HG03196 (cell line): ENCODE measurements at regions not wholly inside any gene's neighbourhood (a gene's known extent, or its start where the extent isn't known, plus 50 kb on each side); places are given as distances from the start of the nearest gene placed in this dataset.
"Not testable (repeated sequence)": the region's sequence is repeated elsewhere in the genome, so short reads cannot be mapped to it uniquely, and the experiment has no call there.

Source experiments
- ATAC-seq: cut with Tn5 transposase; IDR thresholded peaks from one replicate; pipeline ENCODE4 v1.9.1; 2021; ENCODE audit not compliant: unreplicated experiment

- ATAC-seq = no peak
Observed at GRCh38 chr13:80555796-80556678, 215.1 kb upstream of the SPRY2 start.

DNA sequence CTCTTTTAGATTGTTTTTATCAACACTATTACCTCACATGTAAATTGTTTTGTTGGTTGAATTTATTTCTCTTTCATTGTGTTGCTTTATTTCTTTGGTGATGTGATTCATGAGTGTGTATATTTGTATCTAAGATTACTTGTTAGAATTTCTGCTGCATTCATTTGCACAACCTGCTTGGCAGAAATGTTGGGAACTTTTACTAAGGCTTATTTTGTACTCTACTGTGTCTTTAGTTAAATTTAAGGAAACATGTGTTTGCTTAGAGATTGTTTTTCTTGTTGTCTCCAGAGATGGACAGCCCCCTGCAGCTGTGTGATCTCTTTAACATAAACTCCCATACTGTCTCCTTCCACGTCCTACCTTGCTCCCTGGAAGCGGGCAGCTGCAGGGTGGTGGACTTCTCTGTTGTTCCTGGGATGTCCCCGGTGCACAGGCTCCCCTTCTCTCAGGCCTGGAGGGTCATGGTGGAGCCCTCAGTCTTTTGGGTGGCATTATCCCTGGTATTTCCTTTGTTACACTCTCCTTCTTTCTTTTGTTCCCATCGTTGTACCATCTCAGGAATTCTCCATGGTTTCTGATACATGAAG, 212.0 kb upstream of the SPRY2 start:
- no peak for ATAC-seq

DNA sequence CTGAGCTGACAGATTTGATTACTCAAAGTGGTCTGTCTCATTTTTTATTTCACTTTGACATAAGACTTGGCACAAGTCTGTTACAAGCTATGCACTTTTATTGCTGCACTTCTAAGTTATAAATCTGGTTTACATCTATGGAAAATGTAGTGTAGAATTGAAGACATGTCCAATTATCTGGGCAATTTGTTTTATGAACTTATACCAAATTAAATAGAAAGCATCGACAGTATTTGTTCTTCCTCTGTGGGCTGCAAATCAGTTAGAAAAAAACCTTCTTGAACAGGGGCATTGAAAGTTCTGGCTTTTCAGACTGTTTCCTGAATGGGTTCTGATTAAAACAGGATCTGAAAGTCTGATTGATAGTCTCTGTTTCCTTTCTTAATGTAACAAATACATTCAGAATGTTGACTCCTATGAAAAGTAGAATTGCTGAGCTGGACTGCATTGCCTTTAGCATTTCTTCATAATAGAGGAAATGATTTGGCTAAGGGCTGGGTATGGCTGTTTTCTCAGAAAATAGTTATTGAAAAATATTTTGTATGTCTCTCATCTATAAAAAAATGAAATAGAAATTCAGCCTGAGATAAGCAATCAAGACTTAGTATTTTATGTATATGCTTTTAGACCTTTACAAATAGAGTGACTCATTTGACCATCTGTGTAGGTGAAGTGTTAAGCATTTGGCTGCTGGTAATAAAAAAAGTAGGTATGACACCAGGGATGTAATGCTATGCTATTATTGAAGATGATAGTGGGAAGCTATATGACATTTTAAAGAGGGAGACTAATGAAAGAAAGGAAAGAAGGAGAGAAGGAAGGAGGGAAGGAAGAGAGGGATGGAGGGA, 210.9 kb upstream of the SPRY2 start:
- ATAC-seq = no peak

GRCh38 chr13:80550971-80551441, 210.1 kb upstream of the SPRY2 start:
- ATAC-seq = no peak

- no peak for ATAC-seq
Observed at GRCh38 chr13:80548915-80549314, 208.0 kb upstream of the SPRY2 start.

GRCh38 chr13:80547885-80548825, 207.2 kb upstream of the SPRY2 start:
- ATAC-seq = no peak

GRCh38 chr13:80547341-80547740, 206.4 kb upstream of the SPRY2 start:
- ATAC-seq = no peak

GRCh38 chr13:80533175-80533574, 192.2 kb upstream of the SPRY2 start:
- no peak for ATAC-seq

- ATAC-seq = no peak
Observed at GRCh38 chr13:80530902-80531301, 190.0 kb upstream of the SPRY2 start.

DNA sequence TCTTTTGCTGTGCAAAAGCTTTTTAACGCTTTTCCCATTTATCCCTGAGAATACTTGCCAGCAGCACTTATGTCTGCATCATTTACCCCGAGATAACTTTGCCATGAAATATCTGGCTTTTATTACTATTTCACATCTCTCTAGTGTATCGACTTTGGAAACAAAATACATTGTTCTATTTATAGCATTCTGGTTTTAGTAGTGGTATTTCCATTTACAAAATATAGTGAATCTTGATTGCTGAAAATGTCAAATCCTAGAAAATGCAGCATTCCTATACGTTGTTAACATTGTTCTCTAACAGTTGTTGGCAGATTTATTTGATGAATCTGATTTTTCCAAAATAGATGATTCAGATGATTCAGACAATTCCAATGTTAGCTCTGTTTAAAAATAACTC, 189.3 kb upstream of the SPRY2 start:
- no peak for ATAC-seq

DNA sequence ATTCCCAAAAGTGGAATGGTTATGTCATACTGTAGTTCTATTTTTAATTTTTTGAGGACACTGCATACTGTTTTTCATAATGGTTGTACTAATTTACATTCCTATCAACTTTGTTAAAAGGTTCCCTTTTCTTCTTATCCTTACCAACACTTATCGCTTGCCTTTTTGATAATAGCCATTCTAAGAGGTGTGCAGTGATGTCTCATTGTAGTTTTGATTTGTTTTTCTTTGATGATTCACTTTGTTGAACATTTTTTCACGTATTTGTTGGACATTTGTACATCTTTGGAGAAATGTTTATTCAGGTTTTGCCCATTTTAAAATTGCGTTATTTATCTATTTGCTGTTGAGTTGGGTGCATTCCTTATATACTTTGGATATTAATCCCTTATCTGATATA, 188.8 kb upstream of the SPRY2 start:
- ATAC-seq = no peak

- no peak for ATAC-seq
Observed at GRCh38 chr13:80528733-80529132, 187.8 kb upstream of the SPRY2 start.

GRCh38 chr13:80527400-80527799, 186.5 kb upstream of the SPRY2 start:
- ATAC-seq = no peak

DNA sequence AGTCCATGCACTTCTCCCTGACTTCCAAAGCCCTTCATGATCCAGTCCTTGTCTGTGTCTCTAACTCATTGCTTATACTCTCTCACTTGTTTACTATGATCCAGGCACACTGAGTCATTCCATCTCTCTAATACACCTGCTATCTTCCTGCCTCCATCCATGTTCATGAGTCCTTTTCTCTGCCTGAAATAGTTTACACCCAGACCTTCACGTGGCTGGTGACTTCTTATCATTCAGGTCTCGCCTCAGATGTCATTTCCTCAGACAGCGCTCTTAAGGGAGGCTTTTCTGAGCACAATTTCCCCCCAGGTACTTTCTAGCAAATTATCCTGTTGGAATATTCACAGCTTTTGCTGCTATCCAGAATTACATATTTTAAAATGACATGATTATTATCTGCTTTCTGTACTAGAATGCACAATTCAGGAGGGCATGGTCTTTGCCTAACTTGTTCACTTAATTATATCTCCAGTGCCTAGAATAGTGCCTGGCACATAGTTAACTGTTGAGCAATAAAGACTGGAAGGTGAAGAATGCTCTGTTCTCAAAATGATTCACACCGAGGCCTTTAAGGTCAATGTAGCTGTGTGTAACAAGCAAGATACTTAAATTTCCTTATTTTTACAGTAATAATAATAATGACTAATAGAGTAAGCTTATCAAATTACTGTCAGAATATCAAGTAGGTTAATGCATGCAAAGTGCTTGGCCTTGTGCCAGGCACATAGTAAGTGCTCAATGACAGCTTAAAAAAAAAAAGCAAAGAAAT, 183.7 kb upstream of the SPRY2 start:
- ATAC-seq = no peak

GRCh38 chr13:80523134-80523533, 182.2 kb upstream of the SPRY2 start:
- no peak for ATAC-seq

DNA sequence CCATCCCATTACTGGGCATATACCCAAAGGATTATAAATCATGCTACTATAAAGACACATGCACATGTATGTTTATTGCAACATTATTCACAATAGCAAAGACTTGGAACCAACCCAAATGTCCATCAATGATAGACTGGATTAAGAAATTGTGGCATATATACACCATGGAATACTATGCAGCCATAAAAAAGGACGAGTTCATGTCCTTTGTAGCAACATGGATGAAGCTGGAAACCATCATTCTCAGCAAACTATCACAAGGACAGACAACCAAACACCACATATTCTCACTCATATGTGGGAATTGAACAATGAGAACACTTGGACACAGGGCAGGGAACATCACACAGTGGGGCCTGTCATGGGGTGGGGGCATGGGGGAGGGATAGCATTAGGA, 181.5 kb upstream of the SPRY2 start:
- not testable (repeated sequence) for ATAC-seq

DNA sequence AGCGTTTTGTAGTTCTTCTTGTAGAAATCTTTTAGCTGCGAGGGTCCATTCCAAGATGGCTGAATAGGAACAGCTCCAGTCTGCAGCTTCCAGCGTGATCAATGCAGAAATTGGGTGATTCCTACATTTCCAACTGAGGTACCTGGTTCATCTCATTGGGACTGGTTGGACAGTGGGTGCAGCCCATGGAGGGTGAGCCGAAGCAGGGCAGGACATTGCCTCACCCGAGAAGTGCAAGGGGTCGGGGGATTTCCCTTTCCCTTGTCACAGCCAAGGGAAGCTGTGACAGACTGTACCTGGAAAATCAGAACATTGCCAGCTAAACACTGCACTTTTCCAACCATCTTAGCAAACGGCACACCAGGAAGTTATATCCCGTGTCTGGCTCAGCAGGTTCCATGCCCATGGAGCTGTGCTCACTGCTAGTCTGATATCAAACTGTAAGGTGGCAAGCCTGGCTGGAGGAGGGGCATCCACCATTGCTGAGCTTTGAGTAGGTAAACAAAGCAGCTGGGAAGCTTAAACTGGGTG, 176.0 kb upstream of the SPRY2 start:
- ATAC-seq = no peak

GRCh38 chr13:80515296-80515695, 174.4 kb upstream of the SPRY2 start:
- no peak for ATAC-seq

- ATAC-seq = no peak
Observed at GRCh38 chr13:80513196-80513595, 172.3 kb upstream of the SPRY2 start.
